ENCODE measurements at regions not wholly inside any gene's neighbourhood (a gene's known extent, or its start where the extent isn't known, plus 50 kb on each side); places are given as distances from the start of the nearest gene placed in this dataset.

DNA sequence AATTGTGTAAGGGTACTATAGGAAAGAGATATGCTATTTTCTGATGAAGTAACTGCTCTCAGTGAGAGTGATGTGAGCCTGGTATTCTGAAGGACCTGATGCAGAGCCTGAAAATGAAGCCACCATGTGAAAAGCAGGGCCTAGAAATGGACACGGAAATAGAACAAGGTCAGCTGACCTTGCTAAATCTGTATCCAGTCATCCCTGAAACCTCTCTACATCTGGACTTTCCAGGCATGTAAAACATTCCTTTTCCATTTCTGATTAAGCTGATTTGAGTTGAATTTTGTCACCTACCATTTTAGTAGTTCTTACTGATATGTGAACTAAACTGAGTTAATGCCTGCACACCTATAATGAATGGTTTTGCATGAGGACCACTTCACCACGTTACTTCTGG, 72.4 kb upstream of the NEIL3 start:
- CTCF ChIA-PET, result no interaction called here
- TF ChIP-seq ARNT (IDR thresholded peaks at IDR 0.05) (no peak), NFRKB (IDR thresholded peaks at IDR 0.05) (no peak), SP1 (IDR thresholded peaks at IDR 0.05) (no peak), FOXA1 (IDR thresholded peaks at IDR 0.05) (no peak), FOXK2 (IDR thresholded peaks at IDR 0.05) (no peak), CTBP1 (IDR thresholded peaks at IDR 0.05; ENCODE audit: borderline replicate concordance) (no peak), HDGF (IDR thresholded peaks at IDR 0.05; ENCODE audit: borderline replicate concordance) (no peak), TARDBP (IDR thresholded peaks at IDR 0.05) (no peak), FOXM1 (IDR thresholded peaks at IDR 0.05; ENCODE audit: borderline replicate concordance) (no peak), SUZ12 (IDR thresholded peaks at IDR 0.05) (no peak), BHLHE40 (IDR thresholded peaks at IDR 0.05; ENCODE audit: borderline replicate concordance) (no peak), ELF4 (IDR thresholded peaks at IDR 0.05) (no peak)
- DNase-seq (ENCODE audit: extremely low spot score), result no peak
- POLR2A ChIA-PET, result no interaction called here

DNA sequence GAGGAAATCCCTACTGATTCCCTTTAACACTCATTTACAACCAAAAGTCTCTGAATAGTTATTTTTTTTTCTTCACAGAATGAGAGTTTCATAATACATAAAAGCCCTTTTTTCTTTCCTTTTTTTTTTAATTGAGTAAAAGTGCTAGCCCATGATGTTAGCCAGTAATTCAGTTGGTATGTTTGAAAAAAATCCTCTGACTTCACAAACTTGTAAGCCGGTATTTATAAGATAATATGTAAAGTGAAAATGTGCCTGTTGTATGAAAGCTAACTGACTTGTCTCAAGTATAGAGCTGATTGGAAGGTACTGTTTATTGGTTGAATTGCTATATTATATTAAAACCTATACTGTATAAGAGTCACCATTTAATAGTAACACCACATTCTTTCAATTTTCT, 70.2 kb upstream of the NEIL3 start:
- no peak for DNase-seq (ENCODE audit: extremely low spot score)
- CTCF ChIA-PET, result no interaction called here
- POLR2A ChIA-PET, result interaction anchor here (0.9 kb wide), 1 partner anchor 70 kb away, joined by 3 read pairs; the partner anchor contains the start of gene NEIL3
- TF ChIP-seq HDGF (IDR thresholded peaks at IDR 0.05; ENCODE audit: borderline replicate concordance), result no peak
- TF ChIP-seq CTBP1 (IDR thresholded peaks at IDR 0.05; ENCODE audit: borderline replicate concordance), result no peak
- no peak for TF ChIP-seq BHLHE40 (IDR thresholded peaks at IDR 0.05; ENCODE audit: borderline replicate concordance)
- TF ChIP-seq PKNOX1 (IDR thresholded peaks at IDR 0.05), result no peak
- TF ChIP-seq ARNT (IDR thresholded peaks at IDR 0.05), result no peak

DNA sequence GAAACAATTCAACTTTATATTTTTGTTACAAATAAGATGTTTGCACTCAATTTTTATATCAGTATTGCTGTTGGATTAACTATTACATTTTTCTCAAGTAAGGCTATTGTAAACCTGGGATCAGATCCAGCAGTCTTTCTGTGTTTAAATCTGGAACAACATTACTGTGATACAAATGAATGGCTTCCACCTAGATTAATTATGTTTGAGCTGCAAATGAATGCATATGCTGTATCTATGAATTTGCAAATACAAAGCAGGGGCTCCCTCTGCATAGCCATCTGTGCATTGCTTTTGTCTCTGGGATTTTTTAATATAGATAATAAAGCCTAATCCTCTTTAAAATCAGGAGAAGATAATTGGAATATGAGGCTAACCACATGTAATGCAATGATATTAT, 69.8 kb upstream of the NEIL3 start:
- TF ChIP-seq ELF4 (IDR thresholded peaks at IDR 0.05) (no peak), SP1 (IDR thresholded peaks at IDR 0.05) (no peak), ARNT (IDR thresholded peaks at IDR 0.05) (no peak), FOXM1 (IDR thresholded peaks at IDR 0.05; ENCODE audit: borderline replicate concordance) (no peak), BHLHE40 (IDR thresholded peaks at IDR 0.05; ENCODE audit: borderline replicate concordance) (no peak), FOXK2 (IDR thresholded peaks at IDR 0.05) (no peak), PKNOX1 (IDR thresholded peaks at IDR 0.05) (no peak), ZNF384 (IDR thresholded peaks at IDR 0.05) (no peak)
- CTCF ChIA-PET, result no interaction called here
- POLR2A ChIA-PET, result no interaction called here
- DNase-seq (ENCODE audit: extremely low spot score), result no peak

DNA sequence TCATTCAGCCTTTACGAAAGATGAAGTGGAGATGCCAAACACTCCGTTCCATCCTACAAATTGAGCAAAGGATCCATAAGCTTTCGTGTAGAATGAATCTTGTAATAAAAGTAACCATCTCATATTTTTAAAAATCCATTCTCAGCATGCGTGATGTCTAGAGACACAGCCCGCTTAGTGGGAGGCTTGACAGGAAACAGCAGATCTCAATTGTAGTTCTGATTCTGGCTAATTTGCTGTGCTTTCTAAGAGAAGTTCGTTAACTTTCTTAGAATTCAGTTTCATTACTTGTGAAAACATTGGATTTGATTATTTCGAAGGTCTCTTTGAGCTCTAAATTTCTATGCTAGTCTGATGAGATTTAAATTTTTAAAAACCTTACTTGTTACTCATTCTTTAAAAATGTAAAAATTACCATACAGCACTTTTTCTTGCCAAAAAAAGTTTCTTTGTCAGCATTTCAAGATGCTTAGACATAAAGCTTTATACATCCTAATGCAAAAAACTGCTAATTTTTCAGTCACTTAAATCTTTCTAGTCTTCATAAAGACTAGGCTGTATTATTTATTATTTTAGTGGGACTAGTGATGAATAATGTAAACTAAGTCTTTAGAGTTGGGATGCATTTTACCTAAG, 66.9 kb upstream of the NEIL3 start:
- ChIA-PET POLR2A (no interaction called here), CTCF (no interaction called here)
- TF ChIP-seq L3MBTL2 (conservative IDR thresholded peaks at IDR 0.05) (no peak), PKNOX1 (IDR thresholded peaks at IDR 0.05) (no peak)
- no peak for DNase-seq (ENCODE audit: extremely low spot score)

- POLR2A ChIA-PET, result no interaction called here
- DNase-seq (ENCODE audit: extremely low spot score), result no peak
- CTCF ChIA-PET, result no interaction called here
- TF ChIP-seq ELF4 (IDR thresholded peaks at IDR 0.05) (no peak), LEF1 (IDR thresholded peaks at IDR 0.05; ENCODE audit: borderline replicate concordance) (no peak), L3MBTL2 (conservative IDR thresholded peaks at IDR 0.05) (no peak), ARNT (IDR thresholded peaks at IDR 0.05) (no peak), HDGF (IDR thresholded peaks at IDR 0.05; ENCODE audit: borderline replicate concordance) (no peak), FOXM1 (IDR thresholded peaks at IDR 0.05; ENCODE audit: borderline replicate concordance) (no peak), SP1 (IDR thresholded peaks at IDR 0.05) (no peak), FOXK2 (IDR thresholded peaks at IDR 0.05) (no peak), PKNOX1 (IDR thresholded peaks at IDR 0.05) (no peak)
Measured at GRCh38 chr4:177246641-177247584, 62.8 kb upstream of the NEIL3 start.

DNA sequence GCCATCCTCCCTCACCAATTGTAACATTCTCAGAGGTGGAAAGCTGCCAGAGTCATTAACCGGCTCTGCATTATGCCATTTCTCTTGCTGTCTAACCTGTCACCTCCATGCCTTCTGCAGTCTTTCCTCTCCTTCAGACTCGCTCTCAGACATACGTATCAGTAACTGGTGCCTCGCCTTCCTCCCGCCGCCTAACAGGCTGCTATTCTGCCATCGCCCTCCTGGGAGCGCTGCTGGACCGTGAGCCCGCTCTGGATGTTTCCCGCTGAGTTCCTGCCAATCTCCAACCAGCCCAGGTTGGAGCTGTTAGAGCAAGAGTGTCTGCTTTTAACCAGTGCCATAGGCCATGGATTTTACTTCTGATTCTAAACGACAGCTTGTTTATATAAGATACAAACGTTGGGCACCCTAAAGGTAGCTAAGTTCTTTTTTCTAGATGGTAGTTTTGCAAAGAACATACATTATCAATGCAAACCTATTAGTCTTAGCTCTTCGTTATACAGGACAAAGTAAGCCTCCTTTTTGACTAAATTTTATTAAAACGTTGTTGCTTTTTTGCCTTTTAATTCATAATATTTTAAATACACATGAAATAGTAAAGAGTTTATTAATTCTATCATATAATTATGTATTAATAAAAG, 59.5 kb upstream of the NEIL3 start:
- POLR2A ChIA-PET, result interaction anchor here (2.2 kb wide), 1 partner anchor 192 kb away, joined by 11 read pairs; the partner anchor contains the start of gene AGA

More for the DNA sequence above, 59.5 kb upstream of the NEIL3 start:
- DNase-seq (ENCODE audit: extremely low spot score), result peak; percentile 81
- CTCF ChIA-PET, result interaction anchor here (0.6 to 1.9 kb wide), 16 partner anchors 9 to 1191 kb away, joined by 3 to 10 read pairs (median 3); no protein-coding TSS in a partner anchor
- TF ChIP-seq ARNT (IDR thresholded peaks at IDR 0.05), result no peak
- peak; percentile 91 for TF ChIP-seq PKNOX1 (IDR thresholded peaks at IDR 0.05)

Data from HEK293T (cell line).